Medulla oblongata (tissue), 1 donor: ENCODE measurements at regions not wholly inside any gene's neighbourhood (a gene's known extent, or its start where the extent isn't known, plus 50 kb on each side); places are given as distances from the start of the nearest gene placed in this dataset.
"Not testable (repeated sequence)": the region's sequence is repeated elsewhere in the genome, so short reads cannot be mapped to it uniquely, and the experiment has no call there.

Experiments used
- DNase-seq: peaks from one replicate; pipeline ENCODE4 v3.0.0-alpha.2; 2015; ENCODE audit errors: extremely low spot score

DNA sequence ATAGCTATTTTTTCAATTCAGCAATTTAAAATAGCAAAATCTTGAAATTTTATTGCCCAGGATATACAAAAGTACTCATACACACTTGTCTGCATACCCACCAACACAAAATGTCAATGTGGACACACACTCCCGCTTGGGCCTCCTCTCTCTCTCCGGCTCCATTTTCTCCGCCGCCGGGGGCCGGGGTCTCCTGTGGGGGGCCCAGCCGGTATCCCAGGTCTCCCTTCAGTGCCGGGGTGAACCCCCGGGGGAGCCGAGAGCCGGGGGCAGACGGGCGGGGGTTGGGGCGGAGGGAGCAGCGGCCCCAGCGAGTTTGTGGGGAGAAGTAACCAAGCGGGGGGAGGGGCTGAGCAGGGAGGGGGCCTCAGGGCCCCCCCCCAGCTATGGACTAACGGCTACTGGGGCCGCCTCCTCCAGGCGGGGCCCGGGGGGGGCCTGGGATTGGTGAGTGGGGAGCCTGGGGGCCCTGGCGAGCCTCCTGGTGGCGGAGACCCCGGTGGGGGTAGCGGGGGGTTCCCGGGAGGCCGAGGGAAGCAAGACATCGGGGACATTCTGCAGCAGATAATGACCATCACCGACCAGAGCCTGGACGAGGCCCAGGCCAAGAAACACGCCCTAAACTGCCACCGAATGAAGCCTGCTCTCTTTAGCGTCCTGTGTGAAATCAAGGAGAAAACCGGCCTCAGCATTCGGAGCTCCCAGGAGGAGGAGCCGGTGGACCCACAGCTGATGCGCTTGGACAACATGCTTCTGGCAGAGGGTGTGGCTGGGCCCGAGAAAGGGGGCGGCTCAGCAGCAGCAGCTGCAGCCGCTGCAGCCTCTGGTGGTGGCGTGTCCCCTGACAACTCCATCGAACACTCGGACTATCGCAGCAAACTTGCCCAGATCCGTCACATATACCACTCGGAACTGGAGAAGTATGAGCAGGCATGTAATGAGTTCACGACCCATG, 56.6 kb downstream of the CHST2 start:
- DNase-seq: not testable (repeated sequence)

DNA sequence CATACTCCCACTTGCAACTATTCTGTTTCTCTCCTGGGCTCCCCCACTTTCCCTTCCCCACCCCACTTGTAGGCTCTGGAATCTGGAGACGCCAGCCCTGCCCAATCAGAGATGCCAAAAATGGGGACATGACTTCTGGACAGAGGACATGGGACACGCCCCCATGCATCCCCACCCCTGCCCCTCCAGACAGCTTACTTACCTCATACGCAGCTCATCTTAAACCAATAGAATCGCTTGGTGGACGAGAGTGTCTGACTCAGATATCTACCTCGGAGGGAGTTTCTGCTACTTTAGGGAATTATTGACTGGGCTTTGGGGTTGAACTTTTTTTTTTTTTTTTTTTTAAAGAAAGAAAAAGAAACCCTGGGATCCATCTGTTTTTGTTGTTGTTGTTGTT, 58.4 kb downstream of the CHST2 start:
- not testable (repeated sequence) for DNase-seq

DNA sequence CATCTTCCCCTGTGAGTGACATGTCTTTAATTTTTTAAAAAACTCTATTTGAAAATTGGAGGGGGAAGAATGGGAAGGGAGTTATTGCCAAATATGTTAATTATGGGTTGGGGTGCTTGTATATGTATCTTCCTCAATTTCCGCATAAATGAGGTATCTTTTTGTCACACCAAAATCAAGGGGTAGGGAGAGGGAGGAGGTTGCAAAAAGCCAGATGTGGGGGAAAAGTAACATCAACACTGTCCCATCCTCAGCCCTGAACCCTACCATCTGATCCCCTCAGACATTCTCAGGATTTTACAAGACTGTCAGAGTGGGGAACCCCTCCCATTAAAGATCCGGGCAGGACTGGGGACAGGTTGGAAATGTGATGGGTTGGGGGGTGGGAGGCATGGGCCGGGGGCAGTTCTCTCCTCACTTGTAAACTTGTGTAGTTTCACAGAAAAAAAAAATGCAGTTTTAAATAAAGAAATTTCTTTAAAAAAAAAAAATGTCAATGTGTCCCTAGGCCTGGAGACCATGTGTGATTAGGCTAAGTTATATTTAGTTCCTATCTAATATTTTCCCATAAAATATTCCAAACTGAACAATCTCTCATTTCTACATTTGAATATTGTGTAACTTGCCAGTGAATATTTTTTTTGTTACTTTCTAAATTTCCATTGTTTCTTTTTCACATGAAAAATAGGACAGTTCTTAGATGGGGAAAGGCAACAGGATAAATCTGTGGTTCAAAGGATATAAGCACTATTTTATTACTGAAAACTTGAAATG, 59.4 kb downstream of the CHST2 start:
- DNase-seq: not testable (repeated sequence)

DNA sequence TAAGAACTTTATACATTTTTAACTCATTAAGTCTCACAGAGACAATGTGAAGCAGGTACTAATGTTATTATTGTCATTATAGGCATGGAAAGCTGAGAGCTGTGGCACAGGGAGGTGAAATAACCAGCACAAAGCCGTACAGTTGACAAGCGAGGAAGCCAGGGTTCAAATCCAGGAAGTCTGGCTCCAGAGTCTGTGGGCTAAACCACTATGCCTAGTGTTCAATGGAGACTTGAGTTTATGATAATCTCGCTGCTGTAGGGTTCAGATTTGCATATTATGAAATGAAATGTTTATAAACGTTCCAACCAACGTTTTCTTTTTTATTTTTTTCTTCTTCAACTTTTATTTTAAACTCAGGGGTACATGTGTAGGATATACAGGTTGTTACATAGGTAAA, 60.0 kb downstream of the CHST2 start:
- no peak for DNase-seq

DNA sequence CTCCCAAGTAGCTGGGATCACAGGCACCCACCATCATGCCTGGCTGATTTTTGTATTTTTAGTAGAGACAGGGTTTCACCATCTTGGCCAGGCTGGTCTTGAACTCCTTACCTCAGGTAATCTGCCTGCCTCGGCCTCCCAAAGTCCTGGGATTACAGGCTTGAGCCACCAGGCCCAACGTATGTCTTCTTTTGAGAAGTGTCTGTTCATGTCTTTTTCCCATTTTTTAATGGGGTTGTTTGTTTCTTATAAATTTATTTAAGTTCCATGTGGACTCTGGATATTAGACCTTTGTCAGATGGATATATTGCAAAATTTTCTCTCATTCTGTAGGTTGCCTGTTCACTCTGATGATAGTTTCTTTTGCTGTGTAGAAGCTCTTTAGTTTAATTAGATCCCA, 61.3 kb downstream of the CHST2 start:
- DNase-seq: not testable (repeated sequence)

DNA sequence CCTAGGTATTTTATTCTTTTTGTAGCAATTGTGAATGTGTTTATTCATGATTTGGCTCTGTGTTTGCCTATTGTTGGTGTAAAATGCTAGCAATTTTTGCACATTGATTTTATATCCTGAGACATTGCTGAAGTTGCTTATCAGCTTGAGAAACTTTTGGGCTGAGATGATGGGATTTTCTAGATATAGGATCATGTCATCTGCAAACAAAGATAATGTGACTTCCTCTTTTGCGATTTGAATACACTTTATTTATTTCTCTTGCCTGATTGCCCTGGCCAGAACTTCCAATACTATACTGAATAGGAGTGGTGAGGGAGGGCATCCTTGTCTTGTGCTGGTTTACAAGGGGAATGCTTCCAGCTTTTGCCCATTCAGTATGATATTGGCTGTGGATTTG, 62.4 kb downstream of the CHST2 start:
- DNase-seq: not testable (repeated sequence)

DNA sequence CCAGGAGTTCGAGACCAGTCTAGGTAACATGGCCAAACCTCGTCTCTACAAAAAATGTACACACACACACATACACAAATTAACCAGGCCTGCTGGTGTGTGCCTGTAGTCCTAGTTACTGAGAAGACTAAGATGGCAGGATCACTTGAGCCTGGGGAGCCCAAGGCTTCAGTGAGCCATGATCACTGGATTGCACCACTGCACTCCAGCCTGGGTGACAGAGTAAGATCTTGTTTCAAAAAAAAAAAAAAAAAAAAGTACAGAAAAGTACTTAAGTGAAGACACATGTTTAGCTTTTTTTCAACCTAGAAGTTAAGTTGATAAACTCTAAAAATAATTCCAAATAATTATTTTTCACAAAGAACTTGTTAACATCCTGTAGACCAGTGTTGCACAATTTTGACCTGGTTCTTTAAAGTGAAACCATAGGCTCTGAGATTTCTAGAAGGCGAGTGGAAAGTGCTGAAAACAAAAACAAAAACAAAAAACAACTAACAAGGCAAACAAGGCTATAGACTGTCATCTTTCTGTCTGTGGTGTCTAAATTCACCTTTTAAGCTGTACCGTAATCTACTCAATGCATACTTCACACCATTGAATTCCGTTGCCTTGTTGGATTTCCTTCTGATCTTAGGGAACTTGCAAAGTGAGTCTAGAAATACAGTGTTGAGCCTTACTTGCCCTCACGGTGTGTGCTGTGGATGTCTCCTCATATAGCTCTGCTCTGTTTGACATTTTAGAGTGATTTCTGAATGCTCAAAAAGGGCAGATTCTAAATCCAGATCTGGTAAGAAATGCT, 63.5 kb downstream of the CHST2 start:
- DNase-seq: no peak

DNA sequence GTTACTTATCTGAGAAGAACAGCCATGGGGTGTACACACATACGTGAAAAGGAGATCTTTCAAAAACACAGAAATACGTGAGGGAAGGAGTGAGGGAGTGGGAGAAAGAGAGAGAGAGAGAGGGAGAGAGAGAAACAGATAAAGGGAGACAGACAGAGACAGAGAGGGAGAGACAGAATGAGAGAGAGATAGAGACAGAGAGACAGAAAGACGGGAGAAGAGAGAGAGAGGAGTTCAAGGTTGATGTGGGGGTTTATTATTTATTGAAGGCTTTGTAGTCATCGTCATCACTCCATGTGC, 64.0 kb downstream of the CHST2 start:
- no peak for DNase-seq

DNA sequence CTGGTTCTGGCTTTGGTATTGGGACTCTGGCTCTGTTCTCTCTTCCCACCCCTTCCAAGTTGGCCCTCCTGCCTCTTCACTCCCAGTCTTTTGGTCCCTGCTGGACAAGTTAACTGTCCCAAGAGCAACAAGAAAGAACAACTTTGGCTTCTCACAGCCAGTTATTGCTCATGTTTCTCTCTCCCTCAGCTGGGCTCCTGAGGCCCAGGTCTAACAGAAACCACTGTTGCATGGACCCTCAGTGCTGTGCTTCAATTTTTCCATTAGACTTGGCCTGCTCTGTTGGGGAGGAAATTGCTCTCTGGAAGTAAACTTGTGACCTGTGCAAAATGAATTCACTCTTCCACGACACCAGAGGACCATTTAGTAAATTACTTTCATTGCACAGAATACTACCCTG, 64.5 kb downstream of the CHST2 start:
- no peak for DNase-seq

DNA sequence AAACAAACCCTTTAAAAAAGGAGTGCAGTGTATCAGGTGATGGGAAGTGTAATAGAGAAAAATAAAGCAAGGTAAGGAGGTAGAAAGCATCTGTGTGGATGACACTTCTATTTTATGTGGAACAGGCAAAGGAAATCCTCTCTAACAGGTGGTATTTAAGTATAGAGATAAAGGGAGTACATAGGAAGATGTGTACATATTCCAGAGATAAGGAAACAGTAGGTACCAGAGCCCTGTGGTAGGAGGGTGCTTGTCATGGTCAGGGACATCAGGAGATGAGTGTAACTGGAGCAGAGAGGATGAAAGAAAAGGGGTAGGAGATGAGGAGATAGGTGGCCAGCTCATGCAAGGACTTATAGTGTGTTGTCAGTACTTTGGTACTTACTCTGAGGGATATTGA, 65.8 kb downstream of the CHST2 start:
- no peak for DNase-seq

DNA sequence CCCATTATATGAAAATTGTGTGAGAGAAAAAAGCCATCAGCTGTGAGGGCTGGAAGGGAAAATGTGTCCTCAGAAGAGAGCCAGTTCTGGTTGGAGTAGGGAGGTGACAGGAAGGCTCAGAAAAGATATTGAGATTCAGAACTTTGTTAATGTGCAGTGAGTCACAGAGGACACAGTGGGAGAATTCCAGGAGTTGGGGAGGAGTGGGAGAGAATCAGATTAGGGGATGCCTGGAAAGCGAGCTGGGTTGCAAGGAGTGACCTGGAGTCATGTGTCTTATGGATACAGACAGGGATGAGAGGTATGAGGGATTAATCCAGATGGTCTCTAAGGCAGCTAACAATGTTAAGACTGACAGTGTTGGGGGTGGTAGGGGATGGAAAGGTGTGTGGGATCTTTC, 67.5 kb downstream of the CHST2 start:
- no peak for DNase-seq

DNA sequence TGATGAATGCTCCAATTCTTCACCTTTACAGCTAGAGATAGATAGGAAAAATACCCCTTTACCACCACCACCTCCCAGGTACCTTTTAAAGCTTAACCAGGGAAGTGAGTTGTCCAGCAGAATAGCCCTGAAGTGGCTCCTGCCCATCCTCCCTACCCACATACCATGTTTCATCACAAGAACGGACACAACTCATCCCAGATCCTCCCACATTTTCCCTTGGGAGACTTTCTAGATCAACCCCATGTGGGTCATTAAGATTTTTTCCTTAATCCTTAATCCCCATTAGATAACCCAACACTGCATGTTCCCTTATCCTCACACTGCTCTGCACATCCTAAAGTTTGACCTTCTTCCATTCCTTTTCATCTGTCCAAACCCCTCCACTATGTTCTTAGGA, 69.3 kb downstream of the CHST2 start:
- no peak for DNase-seq

DNA sequence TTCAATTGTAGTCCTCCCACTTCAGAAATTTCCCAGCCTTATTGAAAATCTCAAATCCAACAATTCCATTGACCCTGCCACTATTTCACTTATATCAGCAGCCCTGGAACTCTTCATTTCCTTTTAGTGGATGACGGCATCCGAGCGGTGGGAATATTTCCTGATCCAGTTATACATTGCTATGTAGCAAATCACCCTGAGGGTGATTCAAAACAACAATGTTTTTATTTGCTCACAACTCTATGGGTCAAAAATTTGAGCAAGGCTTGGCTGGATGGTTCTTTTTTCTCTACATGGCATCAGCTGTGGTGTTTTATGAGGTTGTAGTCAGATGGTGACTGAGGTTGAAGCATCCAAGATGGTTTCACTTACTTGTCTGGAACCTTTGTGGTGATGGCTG, 70.5 kb downstream of the CHST2 start:
- DNase-seq: no peak

DNA sequence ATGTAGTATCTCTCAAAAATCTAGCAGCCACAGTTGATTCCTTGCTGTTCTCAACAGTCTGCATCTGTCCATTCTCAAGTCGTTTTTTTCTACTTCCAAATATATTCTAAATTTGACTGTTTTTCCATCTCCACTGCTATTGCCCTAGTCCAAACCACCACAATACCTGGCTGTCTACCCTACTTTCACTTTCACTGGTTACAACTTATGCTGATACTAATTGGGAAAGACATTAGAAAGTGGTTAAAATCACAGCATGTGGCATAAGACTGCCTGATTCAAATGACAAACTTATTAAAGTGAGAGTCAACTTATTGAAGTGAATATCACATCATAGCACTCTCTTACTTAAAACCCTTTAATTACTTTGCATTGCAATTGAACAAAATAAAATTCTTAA, 72.6 kb downstream of the CHST2 start:
- DNase-seq: no peak

DNA sequence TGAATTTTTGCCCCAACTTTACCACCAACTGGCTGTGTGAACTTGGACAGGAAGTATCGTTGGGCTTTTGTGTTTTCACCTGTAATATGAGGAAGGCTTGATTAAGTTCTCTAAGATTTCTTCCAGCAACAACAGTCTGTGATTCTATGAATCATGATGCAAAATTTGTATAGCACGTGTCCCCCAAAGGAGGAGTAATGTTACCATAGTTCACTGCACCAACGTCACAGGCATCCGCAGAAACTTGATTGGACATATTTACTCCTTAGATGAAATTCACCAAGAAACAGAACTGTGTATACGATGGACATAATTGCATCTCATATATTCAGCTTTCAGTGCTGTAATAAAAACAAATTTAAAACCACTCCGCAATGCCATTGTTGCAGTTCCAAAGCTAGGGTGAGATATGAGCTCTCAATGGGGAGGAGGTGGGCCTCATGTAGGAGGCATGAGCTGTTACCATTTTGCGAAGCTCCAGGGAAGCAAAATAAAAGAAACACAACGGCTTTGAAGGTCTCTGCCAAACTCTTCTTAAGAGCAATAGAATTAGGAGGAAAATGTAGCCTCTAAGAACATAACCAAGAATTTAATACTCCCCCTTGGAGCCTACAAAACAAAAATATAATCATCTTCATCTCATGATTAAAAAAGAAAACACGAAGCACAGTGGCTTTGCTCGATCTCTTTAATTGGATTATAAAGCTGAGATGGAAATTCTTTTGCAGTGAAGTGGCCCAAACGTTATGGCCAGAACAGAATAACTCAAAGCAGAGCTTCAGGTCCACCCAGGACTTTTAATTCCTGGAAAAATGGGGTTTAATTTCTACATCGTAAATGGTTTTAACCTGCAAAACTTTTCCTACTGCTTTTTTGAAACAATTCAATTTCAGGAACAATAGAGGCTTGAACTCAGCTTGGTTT, 80.7 kb downstream of the CHST2 start:
- DNase-seq: no peak

DNA sequence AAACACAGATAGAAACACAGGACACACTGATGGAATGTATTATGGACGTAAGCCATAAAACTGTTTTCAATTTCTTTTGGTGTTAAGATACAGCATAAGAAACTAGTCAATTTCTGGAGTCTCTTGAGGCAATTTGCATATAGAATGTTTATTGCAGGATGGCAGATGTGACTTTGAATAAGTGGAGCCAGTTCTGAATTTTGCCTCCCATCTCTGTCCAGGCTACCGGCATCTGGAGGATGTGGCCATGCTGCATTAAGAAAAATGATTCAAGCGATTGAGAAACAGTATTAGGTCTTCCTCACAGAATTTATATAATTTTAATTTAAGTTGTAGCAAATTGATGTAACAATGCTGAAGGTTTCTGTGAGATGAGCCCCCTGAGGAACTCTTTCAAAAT, 81.5 kb downstream of the CHST2 start:
- DNase-seq: no peak

DNA sequence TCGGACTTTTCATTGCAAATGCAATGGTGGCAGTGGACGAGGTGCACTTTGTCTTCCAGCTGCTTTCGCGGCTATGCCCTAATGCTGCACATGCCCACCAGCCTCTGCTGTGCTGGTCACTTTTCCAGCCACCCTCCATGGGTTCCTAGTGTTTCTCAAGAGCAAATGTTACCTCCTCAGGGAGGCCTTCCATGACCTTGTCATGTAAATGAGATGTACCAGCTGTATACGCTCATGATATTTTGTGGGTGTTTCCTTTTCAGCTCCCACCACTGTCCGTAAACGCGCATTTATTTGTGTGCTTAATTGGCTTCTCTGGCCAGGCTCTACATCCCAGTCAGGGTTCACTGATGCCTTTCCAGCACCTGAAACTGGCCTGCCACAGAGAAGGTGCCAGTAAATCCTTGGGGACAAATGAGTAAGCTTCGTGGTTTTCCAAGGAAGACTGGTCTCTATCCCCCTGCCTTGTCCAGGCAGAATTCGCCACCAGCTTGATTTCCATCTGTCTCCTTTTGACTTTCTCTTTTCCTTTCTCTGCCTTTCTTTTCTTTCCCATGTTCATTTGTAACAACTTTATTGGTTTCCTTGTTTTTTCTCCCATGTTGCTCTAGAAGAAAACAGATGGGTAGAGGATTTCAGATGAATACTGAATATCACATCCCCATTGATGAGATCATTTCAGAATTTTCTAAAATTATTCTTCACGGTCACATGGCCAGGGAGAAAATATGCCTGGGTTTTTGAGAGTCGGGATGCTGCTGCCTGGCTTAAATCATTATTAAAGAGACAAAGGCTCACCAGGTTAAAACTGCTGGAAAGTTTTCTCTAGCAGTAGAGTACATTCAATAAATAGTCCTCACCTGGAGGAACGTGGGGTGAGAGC, 82.5 kb downstream of the CHST2 start:
- DNase-seq: no peak

DNA sequence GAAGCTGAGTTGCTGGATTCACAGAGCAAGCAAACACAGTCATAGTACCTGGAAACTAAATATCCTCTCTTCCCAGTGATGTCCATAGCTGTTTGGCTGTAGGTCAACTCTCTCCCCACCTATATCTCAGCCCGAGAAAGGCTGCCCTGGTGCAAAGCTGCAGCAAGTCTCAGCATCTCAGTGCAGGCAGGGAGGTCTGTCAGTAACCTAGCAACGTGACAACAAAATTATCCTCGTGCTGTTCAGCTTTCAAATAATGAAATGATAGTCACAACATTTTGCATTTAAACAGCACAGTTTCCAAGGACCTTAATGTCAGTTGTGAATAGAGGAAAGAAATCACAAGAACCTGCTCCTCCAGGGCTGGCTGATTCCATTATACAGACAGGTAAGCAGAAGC, 83.6 kb downstream of the CHST2 start:
- DNase-seq: no peak

DNA sequence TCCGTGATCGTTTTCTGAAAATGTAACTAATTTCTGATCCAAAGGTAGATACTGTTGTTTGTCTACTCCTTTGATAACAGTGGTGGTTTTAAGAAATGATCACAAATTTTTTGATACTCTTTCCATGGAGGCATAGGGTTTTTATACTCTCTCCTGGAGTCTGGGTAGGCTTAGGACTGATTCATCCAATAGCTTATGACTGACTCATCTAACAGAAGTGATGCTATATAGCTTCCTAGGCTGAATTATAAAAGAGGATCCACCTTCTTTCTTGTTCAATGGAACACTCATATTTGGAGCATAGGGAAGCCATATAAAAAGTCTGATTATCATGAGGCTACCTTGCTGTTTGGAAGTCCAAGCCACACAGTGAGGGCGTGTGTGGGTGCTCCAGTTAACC, 84.3 kb downstream of the CHST2 start:
- DNase-seq: no peak

DNA sequence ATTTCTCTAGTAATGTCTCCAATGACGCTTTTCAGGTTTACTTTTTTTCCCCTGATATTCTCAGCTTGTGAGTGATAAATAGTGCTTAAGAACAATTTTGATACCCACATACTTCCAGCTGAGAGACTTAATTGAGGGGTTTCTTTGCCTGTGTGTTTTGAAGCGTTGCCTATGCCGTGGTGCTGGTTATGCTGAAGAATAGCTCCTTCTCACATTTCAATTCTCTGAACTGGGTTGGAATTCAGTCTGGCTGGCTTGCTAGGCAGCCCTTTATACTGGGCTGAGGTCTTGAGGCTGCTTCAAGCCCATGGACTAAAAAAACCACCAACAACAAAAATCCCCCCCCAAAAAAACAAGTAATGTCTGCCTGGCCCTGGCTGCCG, 87.4 kb downstream of the CHST2 start:
- no peak for DNase-seq
